GM12892 (cell line): ENCODE measurements at regions not wholly inside any gene's neighbourhood (a gene's known extent, or its start where the extent isn't known, plus 50 kb on each side); places are given as distances from the start of the nearest gene placed in this dataset.

Source experiments
- POLR2A ChIP-seq: IDR thresholded peaks from 2 replicates; pipeline ENCODE4 v1.6.1; 2011; ENCODE audit warnings: low read depth, low read length, control low read depth
- POLR2AphosphoS5 ChIP-seq: IDR thresholded peaks from 2 replicates; pipeline ENCODE4 v1.6.1; 2011; ENCODE audit warnings: low read depth, low read length, control low read depth
- TAF1 ChIP-seq: IDR thresholded peaks from 2 replicates; pipeline ENCODE4 v1.6.1; 2011; ENCODE audit warnings: low read depth, mild to moderate bottlenecking, control low read depth, low read length, borderline replicate concordance

- TF ChIP-seq POLR2A (no peak), POLR2AphosphoS5 (no peak), TAF1 (no peak)
Measured at GRCh38 chr9:118612201-118612600, 757.0 kb downstream of the BRINP1 start.
